Liver (tissue), 3 donors: ENCODE measurements at regions not wholly inside any gene's neighbourhood (a gene's known extent, or its start where the extent isn't known, plus 50 kb on each side); places are given as distances from the start of the nearest gene placed in this dataset.

Experiments
- EGR1 ChIP-seq, 2 donors: IDR thresholded peaks; 2 replicates each; pipeline ENCODE4 v1.6.1; 2016 to 2018; ENCODE audit warnings: antibody characterized with exemption in 2 of 2, low read depth in 2 of 2
- GABPA ChIP-seq, 2 donors: IDR thresholded peaks in 1 of 2; conservative IDR thresholded peaks in 1 of 2; 2 replicates each; pipeline ENCODE4 v1.6.1; 2016; ENCODE audit warnings: antibody characterized with exemption in 2 of 2, mild to moderate bottlenecking in 1 of 2, moderate library complexity in 1 of 2
- HNF4A ChIP-seq, 2 donors: conservative IDR thresholded peaks; 2 replicates each; pipeline ENCODE4 v1.6.1; 2016; ENCODE audit warnings: antibody characterized with exemption in 2 of 2, mild to moderate bottlenecking in 2 of 2
- HNF4G ChIP-seq: IDR thresholded peaks from 2 replicates; pipeline ENCODE4 v1.6.1; 2016; ENCODE audit warnings: antibody characterized with exemption
- JUND ChIP-seq, 2 donors: IDR thresholded peaks; 2 replicates each; pipeline ENCODE4 v1.6.1; 2016; ENCODE audit warnings: antibody characterized with exemption in 2 of 2
- NR2F2 ChIP-seq: IDR thresholded peaks from 2 replicates; pipeline ENCODE4 v1.6.1; 2016; ENCODE audit warnings: antibody characterized with exemption
- RAD21 ChIP-seq, 2 donors: IDR thresholded peaks; 2 replicates each; pipeline ENCODE4 v1.6.1; 2016; ENCODE audit warnings: antibody characterized with exemption in 2 of 2, mild to moderate bottlenecking in 2 of 2
- TAF1 ChIP-seq: conservative IDR thresholded peaks from 2 replicates; pipeline ENCODE4 v1.6.1; 2016; ENCODE audit warnings: antibody characterized with exemption, mild to moderate bottlenecking
- YY1 ChIP-seq: IDR thresholded peaks from 2 replicates; pipeline ENCODE4 v1.6.1; 2016; ENCODE audit warnings: antibody characterized with exemption, mild to moderate bottlenecking
- TF ChIP-seq, protein P1 (sequence below): IDR thresholded peaks from 2 replicates; pipeline ENCODE4 v1.6.1; 2016; ENCODE audit warnings: antibody characterized with exemption
- TF ChIP-seq, protein P2 (sequence below): fragments of 150-350 bp; IDR thresholded peaks from 2 replicates; pipeline ENCODE4 v1.5.1; 2017; ENCODE audit warnings: improper control_type of control experiment, low read depth, low read length; ENCODE audit not compliant: missing input control
- TF ChIP-seq, protein P3 (sequence below): IDR thresholded peaks from 2 replicates; pipeline ENCODE4 v1.6.1; 2016; ENCODE audit warnings: antibody characterized with exemption, mild to moderate bottlenecking
- donor health status: healthy.
- donor health status: healthy.

DNA sequence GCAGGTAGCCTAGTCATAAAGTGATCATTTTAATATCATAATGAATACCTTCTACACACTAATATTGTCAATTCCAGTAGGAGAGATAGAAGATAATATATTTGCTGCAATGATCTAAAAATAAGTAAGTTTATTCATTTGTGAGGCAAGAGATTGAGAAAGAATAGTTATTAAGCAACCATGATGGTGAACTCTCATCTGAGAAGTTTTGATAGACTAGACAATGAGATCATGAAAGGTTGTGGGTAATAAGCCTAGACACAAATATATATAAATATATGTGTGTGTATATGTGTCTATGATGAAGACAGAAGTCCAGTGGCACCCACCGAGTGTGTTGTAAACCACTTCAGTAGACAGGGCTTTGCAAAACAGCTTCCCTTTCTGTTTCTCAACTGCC, 181.0 kb upstream of the CHST9 start:
- TF ChIP-seq, protein P1, sequence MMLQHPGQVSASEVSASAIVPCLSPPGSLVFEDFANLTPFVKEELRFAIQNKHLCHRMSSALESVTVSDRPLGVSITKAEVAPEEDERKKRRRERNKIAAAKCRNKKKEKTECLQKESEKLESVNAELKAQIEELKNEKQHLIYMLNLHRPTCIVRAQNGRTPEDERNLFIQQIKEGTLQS: no peak
- TF ChIP-seq, protein P2, sequence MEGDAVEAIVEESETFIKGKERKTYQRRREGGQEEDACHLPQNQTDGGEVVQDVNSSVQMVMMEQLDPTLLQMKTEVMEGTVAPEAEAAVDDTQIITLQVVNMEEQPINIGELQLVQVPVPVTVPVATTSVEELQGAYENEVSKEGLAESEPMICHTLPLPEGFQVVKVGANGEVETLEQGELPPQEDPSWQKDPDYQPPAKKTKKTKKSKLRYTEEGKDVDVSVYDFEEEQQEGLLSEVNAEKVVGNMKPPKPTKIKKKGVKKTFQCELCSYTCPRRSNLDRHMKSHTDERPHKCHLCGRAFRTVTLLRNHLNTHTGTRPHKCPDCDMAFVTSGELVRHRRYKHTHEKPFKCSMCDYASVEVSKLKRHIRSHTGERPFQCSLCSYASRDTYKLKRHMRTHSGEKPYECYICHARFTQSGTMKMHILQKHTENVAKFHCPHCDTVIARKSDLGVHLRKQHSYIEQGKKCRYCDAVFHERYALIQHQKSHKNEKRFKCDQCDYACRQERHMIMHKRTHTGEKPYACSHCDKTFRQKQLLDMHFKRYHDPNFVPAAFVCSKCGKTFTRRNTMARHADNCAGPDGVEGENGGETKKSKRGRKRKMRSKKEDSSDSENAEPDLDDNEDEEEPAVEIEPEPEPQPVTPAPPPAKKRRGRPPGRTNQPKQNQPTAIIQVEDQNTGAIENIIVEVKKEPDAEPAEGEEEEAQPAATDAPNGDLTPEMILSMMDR: no peak
- TF ChIP-seq RAD21 (IDR thresholded peaks at IDR 0.05): no peak
- no peak for TF ChIP-seq YY1
- no peak for TF ChIP-seq NR2F2
- TF ChIP-seq, protein P3, sequence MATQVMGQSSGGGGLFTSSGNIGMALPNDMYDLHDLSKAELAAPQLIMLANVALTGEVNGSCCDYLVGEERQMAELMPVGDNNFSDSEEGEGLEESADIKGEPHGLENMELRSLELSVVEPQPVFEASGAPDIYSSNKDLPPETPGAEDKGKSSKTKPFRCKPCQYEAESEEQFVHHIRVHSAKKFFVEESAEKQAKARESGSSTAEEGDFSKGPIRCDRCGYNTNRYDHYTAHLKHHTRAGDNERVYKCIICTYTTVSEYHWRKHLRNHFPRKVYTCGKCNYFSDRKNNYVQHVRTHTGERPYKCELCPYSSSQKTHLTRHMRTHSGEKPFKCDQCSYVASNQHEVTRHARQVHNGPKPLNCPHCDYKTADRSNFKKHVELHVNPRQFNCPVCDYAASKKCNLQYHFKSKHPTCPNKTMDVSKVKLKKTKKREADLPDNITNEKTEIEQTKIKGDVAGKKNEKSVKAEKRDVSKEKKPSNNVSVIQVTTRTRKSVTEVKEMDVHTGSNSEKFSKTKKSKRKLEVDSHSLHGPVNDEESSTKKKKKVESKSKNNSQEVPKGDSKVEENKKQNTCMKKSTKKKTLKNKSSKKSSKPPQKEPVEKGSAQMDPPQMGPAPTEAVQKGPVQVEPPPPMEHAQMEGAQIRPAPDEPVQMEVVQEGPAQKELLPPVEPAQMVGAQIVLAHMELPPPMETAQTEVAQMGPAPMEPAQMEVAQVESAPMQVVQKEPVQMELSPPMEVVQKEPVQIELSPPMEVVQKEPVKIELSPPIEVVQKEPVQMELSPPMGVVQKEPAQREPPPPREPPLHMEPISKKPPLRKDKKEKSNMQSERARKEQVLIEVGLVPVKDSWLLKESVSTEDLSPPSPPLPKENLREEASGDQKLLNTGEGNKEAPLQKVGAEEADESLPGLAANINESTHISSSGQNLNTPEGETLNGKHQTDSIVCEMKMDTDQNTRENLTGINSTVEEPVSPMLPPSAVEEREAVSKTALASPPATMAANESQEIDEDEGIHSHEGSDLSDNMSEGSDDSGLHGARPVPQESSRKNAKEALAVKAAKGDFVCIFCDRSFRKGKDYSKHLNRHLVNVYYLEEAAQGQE: no peak
- TF ChIP-seq TAF1: no peak
- no peak for TF ChIP-seq GABPA (IDR thresholded peaks at IDR 0.05 in 1 of 2, conservative IDR thresholded peaks at IDR 0.05 in 1 of 2)
- no peak for TF ChIP-seq JUND (IDR thresholded peaks at IDR 0.05)
- TF ChIP-seq EGR1 (IDR thresholded peaks at IDR 0.05; ENCODE audit: low read depth in 2 of 2): no peak
- TF ChIP-seq HNF4A (conservative IDR thresholded peaks at IDR 0.05): no peak
- no peak for TF ChIP-seq HNF4G
